ENCODE measurements at regions not wholly inside any gene's neighbourhood (a gene's known extent, or its start where the extent isn't known, plus 50 kb on each side); places are given as distances from the start of the nearest gene placed in this dataset.

GRCh38 chr13:73327579-73327978 lies 268.8 kb downstream of the KLF5 start:
- no peak for TF ChIP-seq SIN3A (IDR thresholded peaks at IDR 0.05; ENCODE audit: low read depth)
- no peak for TF ChIP-seq POLR2A (IDR thresholded peaks at IDR 0.05; ENCODE audit: borderline replicate concordance, extremely low read depth, insufficient read depth, insufficient read length)
- no peak for TF ChIP-seq CTCF (IDR thresholded peaks at IDR 0.05 in 2 of 3, conservative IDR thresholded peaks at IDR 0.05 in 1 of 3; ENCODE audit: borderline replicate concordance in 1 of 3, insufficient read depth in 1 of 3, low read depth in 2 of 3, low read length in 2 of 3)
- TF ChIP-seq YY1 (IDR thresholded peaks at IDR 0.05; ENCODE audit: extremely low read depth, insufficient replicate concordance, low read depth, low read length), result no peak
- no peak for TF ChIP-seq EZH2 (IDR thresholded peaks at IDR 0.05)
- no peak for TF ChIP-seq EGR1 (IDR thresholded peaks at IDR 0.05; ENCODE audit: low read depth)
- TF ChIP-seq, protein P1, sequence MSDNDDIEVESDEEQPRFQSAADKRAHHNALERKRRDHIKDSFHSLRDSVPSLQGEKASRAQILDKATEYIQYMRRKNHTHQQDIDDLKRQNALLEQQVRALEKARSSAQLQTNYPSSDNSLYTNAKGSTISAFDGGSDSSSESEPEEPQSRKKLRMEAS (IDR thresholded peaks at IDR 0.05), result no peak
- TF ChIP-seq, protein P2, sequence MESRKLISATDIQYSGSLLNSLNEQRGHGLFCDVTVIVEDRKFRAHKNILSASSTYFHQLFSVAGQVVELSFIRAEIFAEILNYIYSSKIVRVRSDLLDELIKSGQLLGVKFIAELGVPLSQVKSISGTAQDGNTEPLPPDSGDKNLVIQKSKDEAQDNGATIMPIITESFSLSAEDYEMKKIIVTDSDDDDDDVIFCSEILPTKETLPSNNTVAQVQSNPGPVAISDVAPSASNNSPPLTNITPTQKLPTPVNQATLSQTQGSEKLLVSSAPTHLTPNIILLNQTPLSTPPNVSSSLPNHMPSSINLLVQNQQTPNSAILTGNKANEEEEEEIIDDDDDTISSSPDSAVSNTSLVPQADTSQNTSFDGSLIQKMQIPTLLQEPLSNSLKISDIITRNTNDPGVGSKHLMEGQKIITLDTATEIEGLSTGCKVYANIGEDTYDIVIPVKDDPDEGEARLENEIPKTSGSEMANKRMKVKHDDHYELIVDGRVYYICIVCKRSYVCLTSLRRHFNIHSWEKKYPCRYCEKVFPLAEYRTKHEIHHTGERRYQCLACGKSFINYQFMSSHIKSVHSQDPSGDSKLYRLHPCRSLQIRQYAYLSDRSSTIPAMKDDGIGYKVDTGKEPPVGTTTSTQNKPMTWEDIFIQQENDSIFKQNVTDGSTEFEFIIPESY (IDR thresholded peaks at IDR 0.05; ENCODE audit: extremely low read depth, insufficient replicate concordance, low read length), result no peak
- TF ChIP-seq FOSL1 (IDR thresholded peaks at IDR 0.05; ENCODE audit: low read depth), result no peak
- TF ChIP-seq POLR2AphosphoS5 (IDR thresholded peaks at IDR 0.05; ENCODE audit: low read depth, low read length), result no peak
- TF ChIP-seq ATF3 (IDR thresholded peaks at IDR 0.05), result no peak

All from HCT116 (cell line).